NT2/D1 (cell line): ENCODE measurements at regions not wholly inside any gene's neighbourhood (a gene's known extent, or its start where the extent isn't known, plus 50 kb on each side); places are given as distances from the start of the nearest gene placed in this dataset.

ENCODE experiments used
- DNase-seq: peaks from one replicate; pipeline ENCODE4 v3.0.0-alpha.2; 2011; ENCODE audit warnings: low read depth, low spot score
- H3K27me3 ChIP-seq: 2 replicates; pipeline ENCODE4 v1.6.0; 2011; ENCODE audit warnings: mild to moderate bottlenecking; ENCODE audit not compliant: insufficient read length, insufficient read depth
- H3K36me3 ChIP-seq: 2 replicates; pipeline ENCODE4 v1.6.1; 2011; ENCODE audit warnings: mild to moderate bottlenecking, low read length, mixed read lengths; ENCODE audit not compliant: insufficient read depth, insufficient read length
- H3K4me1 ChIP-seq: 2 replicates; pipeline ENCODE4 v1.5.1; 2011; ENCODE audit not compliant: insufficient read depth, insufficient read length
- H3K4me3 ChIP-seq: 2 replicates; pipeline ENCODE4 v1.5.1; 2011; ENCODE audit warnings: low read depth; ENCODE audit not compliant: insufficient read length
- H3K9ac ChIP-seq: 2 replicates; pipeline ENCODE4 v1.6.0; 2011; ENCODE audit warnings: low read depth; ENCODE audit not compliant: insufficient read length
- H3K9me3 ChIP-seq: 2 replicates; pipeline ENCODE4 v1.5.1; 2011; ENCODE audit warnings: mild to moderate bottlenecking, low read length; ENCODE audit not compliant: insufficient read depth
- SUZ12 ChIP-seq: IDR thresholded peaks from 2 replicates; pipeline ENCODE4 v1.6.1; 2011; ENCODE audit not compliant: insufficient read length, insufficient read depth; ENCODE audit errors: extremely low read depth
- YY1 ChIP-seq: IDR thresholded peaks from 2 replicates; pipeline ENCODE4 v1.6.1; 2011; ENCODE audit not compliant: insufficient read length, insufficient read depth
- ZNF274 ChIP-seq: IDR thresholded peaks from 2 replicates; pipeline ENCODE4 v1.6.1; 2011; ENCODE audit warnings: mild to moderate bottlenecking, low read depth, low read length

DNA sequence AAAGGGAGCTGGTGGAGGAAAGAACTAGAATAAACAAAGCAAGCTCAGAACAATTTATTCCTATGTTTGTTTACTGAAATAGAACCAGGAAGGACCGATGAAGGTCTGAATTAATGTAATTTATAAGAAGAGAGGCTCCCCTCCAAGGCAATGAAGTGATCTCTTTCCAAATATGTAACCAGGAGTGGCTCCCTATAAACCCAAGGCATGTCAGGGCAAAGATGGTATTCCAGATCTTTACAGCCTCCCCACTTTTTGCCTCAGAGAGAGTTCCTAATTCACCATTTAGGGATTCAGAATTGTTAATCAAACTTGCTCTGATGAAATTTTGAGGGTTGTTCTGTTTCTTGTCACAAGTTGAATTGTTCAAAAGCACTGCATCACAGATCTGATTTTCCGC, 88.8 kb downstream of the HDGFL1 start:
- TF ChIP-seq ZNF274 (no peak), SUZ12 (no peak), YY1 (no peak)
- no peaks in the 10 kb centered on the region for H3K27me3 ChIP-seq
- no peak overlapping the region for H3K9ac ChIP-seq
- no peaks in the 10 kb centered on the region for H3K4me1 ChIP-seq
- no peak overlapping the region for H3K4me3 ChIP-seq
- DNase-seq: no peak
- H3K9me3 ChIP-seq: no peaks in the 10 kb centered on the region
- no peaks in the 10 kb centered on the region for H3K36me3 ChIP-seq

DNA sequence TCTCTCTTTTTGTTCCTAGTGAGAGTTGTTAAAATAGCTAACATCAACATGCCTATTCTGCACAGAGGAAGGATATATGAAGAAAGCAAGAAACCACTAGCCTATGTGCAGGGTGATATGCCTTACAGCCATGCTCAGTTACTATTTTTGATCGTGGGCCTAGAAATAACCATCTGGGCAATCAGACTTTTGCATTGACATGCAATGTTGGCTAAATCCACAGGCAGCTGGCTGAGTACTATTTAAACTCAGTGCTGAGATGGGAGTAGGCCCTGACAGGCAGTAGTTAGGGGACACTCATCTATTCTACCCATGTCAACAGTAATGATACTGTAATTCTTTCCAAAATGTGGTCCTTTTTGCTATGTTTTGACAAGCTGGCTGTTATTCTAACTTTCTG, 89.6 kb downstream of the HDGFL1 start:
- Histone ChIP-seq H3K9ac (no peak overlapping the region), H3K36me3 (no peaks in the 10 kb centered on the region), H3K4me1 (no peaks in the 10 kb centered on the region), H3K27me3 (no peaks in the 10 kb centered on the region), H3K4me3 (no peak overlapping the region), H3K9me3 (no peaks in the 10 kb centered on the region)
- no peak for TF ChIP-seq SUZ12
- no peak for TF ChIP-seq YY1
- no peak for TF ChIP-seq ZNF274
- no peak for DNase-seq

DNA sequence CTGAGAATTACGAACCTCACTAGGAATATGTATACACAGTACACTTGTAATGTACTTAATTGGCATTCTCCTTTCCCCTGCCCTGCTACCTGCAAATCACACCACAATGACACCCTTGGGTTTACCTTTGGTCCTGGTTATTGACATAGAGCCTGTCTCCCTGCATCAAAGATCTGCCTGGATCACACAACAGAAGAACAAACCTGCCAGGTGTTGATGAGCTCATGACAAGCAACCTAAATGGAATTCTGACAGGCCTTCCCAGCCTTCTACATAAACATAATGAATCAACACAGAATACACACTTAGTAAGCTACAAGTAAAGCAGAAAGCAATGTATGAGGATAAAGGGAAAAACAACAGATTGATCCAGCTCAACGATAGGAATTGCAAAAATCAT, 95.6 kb downstream of the HDGFL1 start:
- no peak overlapping the region for H3K9ac ChIP-seq
- H3K36me3 ChIP-seq: no peaks in the 10 kb centered on the region
- no peaks in the 10 kb centered on the region for H3K9me3 ChIP-seq
- DNase-seq: no peak
- H3K4me1 ChIP-seq: no peaks in the 10 kb centered on the region
- no peak overlapping the region for H3K4me3 ChIP-seq
- H3K27me3 ChIP-seq: no peaks in the 10 kb centered on the region
- TF ChIP-seq YY1 (no peak), SUZ12 (no peak), ZNF274 (no peak)

DNA sequence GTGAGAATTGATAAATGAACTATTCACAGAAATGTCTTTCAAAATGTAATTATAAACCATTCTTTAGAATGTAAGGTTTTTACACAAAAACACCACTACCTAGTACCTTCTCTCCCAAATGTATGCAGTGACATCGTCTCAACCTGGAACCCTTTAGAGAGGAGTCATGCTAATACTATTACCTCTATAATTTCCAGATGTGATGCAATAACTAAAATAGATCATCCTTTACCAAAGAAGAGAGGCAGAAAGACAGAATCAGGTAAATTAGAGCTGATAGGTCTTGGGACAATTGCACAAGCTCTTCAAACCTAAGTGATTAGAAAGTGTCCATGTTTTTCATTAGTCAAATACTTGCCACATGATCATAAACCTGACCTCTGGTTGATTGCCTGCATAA, 96.7 kb downstream of the HDGFL1 start:
- Histone ChIP-seq H3K9me3 (no peaks in the 10 kb centered on the region), H3K9ac (no peak overlapping the region), H3K27me3 (no peaks in the 10 kb centered on the region), H3K4me1 (no peaks in the 10 kb centered on the region), H3K36me3 (no peaks in the 10 kb centered on the region), H3K4me3 (no peak overlapping the region)
- TF ChIP-seq SUZ12: no peak
- no peak for TF ChIP-seq ZNF274
- no peak for TF ChIP-seq YY1
- no peak for DNase-seq

DNA sequence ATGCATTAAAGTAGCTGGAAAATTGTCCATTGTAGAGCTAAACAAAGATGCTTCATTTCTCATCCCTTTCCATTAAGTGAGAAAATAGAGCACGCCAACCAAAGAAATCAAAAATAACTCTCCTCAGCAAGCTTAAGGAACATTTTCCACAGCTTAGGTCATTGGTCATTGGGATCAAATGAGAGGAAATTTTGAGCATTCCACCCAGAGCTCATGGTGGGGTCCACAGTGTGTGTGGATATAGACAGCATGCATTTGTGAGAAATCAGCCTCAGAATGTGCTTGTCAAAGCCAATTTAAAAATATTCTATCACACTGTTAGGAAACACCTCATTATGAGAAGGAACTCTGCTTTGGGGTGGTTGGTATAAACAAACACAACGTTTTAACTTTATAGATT, 97.2 kb downstream of the HDGFL1 start:
- no peaks in the 10 kb centered on the region for H3K4me1 ChIP-seq
- DNase-seq: no peak
- no peaks in the 10 kb centered on the region for H3K36me3 ChIP-seq
- H3K9me3 ChIP-seq: no peaks in the 10 kb centered on the region
- no peaks in the 10 kb centered on the region for H3K27me3 ChIP-seq
- H3K4me3 ChIP-seq: no peak overlapping the region
- TF ChIP-seq SUZ12: no peak
- no peak for TF ChIP-seq ZNF274
- no peak for TF ChIP-seq YY1
- H3K9ac ChIP-seq: no peak overlapping the region

DNA sequence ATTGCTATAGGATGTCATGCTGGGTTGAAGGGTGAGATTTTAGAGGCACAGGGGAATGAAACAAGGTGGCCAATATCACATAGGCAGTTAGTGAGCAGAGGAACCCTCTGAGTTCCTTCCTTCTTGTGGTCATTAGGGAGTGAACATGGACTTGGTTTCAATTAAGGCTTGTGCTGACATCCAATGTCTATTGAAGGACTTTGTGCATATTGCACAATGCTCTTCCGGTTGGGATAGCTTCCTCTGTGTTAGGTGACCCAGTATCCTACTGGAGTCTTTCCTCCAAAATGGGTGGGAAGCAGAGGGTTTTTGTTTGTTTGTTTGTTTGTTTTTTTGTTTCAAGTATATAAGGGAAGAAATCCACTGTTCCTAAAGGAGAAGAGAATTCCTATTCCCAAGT, 98.5 kb downstream of the HDGFL1 start:
- DNase-seq: no peak
- H3K9me3 ChIP-seq: no peaks in the 10 kb centered on the region
- no peaks in the 10 kb centered on the region for H3K36me3 ChIP-seq
- no peaks in the 10 kb centered on the region for H3K27me3 ChIP-seq
- no peaks in the 10 kb centered on the region for H3K4me1 ChIP-seq
- no peak overlapping the region for H3K4me3 ChIP-seq
- no peak overlapping the region for H3K9ac ChIP-seq
- TF ChIP-seq SUZ12: no peak
- TF ChIP-seq ZNF274: no peak
- TF ChIP-seq YY1: no peak

DNA sequence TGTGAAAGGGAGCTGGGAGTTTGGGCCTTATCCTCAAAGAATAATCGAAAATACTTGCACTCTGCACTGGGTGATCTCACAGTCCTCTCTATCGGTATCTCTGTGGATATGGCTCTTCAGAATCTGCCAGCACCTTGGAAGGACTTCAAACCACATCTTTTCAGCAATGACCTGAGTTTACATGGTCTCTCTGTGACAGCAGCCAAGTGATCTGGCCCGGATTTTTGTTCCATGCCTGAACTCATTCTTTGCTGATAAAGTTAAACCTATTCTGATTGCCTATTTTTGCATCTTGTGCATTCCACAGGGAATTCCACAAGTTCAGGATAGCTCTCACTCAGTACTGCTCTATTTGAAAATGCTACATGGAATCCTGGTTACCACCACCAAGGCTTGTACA, 98.9 kb downstream of the HDGFL1 start:
- Histone ChIP-seq H3K4me3 (no peak overlapping the region), H3K9ac (no peak overlapping the region), H3K36me3 (no peaks in the 10 kb centered on the region), H3K4me1 (no peaks in the 10 kb centered on the region), H3K27me3 (no peaks in the 10 kb centered on the region), H3K9me3 (no peaks in the 10 kb centered on the region)
- no peak for DNase-seq
- TF ChIP-seq YY1 (no peak), SUZ12 (no peak), ZNF274 (no peak)

DNA sequence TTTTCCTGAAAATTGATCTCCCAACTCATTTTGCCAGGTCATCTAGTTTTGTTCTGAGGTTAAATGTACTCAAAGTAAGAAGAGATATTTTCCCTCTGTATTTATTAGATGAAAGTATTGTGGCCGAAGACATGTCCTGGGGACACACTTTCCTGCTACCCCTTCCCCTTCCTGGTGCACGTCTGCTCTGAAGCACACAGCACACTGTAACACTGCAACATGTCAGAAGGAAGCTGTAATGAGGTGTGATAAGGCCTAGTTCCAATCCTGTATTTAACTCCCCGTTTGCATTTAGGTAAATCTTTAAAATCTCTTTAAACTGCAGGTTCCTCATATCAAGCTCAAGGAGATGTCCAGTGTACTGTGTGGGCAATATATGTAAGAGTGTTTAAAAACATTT, 99.4 kb downstream of the HDGFL1 start:
- DNase-seq: no peak
- TF ChIP-seq YY1 (no peak), ZNF274 (no peak), SUZ12 (no peak)
- Histone ChIP-seq H3K36me3 (no peaks in the 10 kb centered on the region), H3K4me3 (no peak overlapping the region), H3K9me3 (no peaks in the 10 kb centered on the region), H3K4me1 (no peaks in the 10 kb centered on the region), H3K9ac (no peak overlapping the region), H3K27me3 (no peaks in the 10 kb centered on the region)
